ENCODE measurements at regions not wholly inside any gene's neighbourhood (a gene's known extent, or its start where the extent isn't known, plus 50 kb on each side); places are given as distances from the start of the nearest gene placed in this dataset.

DNA sequence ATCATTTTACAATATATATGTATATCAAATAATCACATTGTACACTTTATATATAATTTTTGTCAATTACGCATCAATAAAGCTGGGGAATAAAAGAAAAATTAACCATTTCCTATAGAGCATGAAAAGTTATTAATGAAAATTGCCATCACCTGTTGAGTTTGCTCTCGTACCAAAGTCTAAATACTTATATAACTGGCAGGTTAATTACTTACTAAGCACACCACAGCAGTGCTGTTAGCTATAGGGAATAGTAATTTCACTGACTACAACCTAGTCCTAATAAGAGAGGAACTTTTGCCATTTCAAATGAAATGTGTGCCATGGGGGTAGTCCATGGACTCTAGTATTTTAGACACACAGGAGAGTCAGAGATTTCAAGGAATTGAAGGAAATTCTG is 176.9 kb upstream of the COL1A2 start:
- H3K9me3 ChIP-seq: no peaks in the 10 kb centered on the region
- H3K27ac ChIP-seq: no peak overlapping the region
- no peak for TF ChIP-seq CTCF (IDR thresholded peaks at IDR 0.05)
- H3K4me3 ChIP-seq: no peak overlapping the region
- DNase-seq (ENCODE audit: low spot score in 2 of 2): no peak
- intact Hi-C loops (cut with DNase I): no loop called here
- H3K27me3 ChIP-seq: no peaks in the 10 kb centered on the region
- no peaks in the 10 kb centered on the region for H3K36me3 ChIP-seq
- H3K4me1 ChIP-seq: no peaks in the 10 kb centered on the region

GRCh38 chr7:94222516-94222915 is 172.2 kb upstream of the COL1A2 start:
- Histone ChIP-seq H3K9me3 (no peaks in the 10 kb centered on the region), H3K4me3 (no peak overlapping the region), H3K36me3 (no peaks in the 10 kb centered on the region), H3K27me3 (no peaks in the 10 kb centered on the region), H3K27ac (no peak overlapping the region), H3K4me1 (no peaks in the 10 kb centered on the region)
- no peak for TF ChIP-seq CTCF (IDR thresholded peaks at IDR 0.05)
- intact Hi-C loops (cut with DNase I): no loop called here
- no peak for DNase-seq (ENCODE audit: low spot score in 2 of 2)

DNA sequence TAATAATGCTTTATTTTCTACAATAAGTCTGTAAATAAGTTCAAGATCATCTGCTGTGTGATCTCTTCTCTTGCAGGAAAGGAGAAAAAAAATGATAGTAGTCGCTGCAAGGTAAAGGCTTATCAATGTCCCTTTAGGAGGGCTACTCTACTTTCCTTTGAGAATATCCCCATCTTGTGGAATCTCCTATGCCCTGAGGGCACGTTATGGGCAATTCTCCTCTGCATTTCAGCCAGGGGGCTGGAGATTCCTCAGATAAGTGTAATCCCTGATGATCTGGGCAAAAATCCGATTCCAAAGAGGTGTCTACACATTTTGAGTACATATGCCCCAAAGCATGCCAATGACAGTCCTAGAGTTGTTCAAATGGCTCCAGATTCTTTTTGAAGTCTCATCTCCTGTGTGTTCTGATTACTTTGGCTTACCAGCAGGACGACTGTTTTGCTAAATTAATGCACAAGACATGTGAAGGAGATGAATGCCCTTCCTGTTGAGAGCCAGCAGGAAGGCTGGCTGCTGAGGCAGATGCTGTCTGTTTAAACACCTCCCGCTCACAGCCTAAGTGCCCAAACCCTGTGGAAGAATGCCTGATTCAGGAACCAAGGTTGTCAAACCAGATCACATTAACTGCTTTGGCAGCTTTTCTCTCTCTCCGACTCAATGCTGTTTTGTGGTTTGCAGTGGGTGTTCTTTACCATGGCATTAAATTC is 171.2 kb upstream of the COL1A2 start:
- peak in 2 of 3 experiments; percentile 14 to 29 for TF ChIP-seq CTCF (IDR thresholded peaks at IDR 0.05)
- intact Hi-C loops (cut with DNase I): no loop called here

GRCh38 chr7:94228223-94228622 is 166.5 kb upstream of the COL1A2 start:
- H3K27ac ChIP-seq: no peak overlapping the region
- no peak for DNase-seq (ENCODE audit: low spot score in 2 of 2)
- no peaks in the 10 kb centered on the region for H3K27me3 ChIP-seq
- intact Hi-C loops (cut with DNase I): no loop called here
- TF ChIP-seq CTCF (IDR thresholded peaks at IDR 0.05): no peak
- no peaks in the 10 kb centered on the region for H3K36me3 ChIP-seq
- H3K4me1 ChIP-seq: no peaks in the 10 kb centered on the region
- no peaks in the 10 kb centered on the region for H3K9me3 ChIP-seq
- H3K4me3 ChIP-seq: no peak overlapping the region

More for the DNA sequence above, 171.2 kb upstream of the COL1A2 start:
- Histone ChIP-seq H3K27ac (no peak overlapping the region), H3K27me3 (no peaks in the 10 kb centered on the region), H3K9me3 (no peaks in the 10 kb centered on the region), H3K4me3 (no peak overlapping the region), H3K36me3 (no peaks in the 10 kb centered on the region), H3K4me1 (no peaks in the 10 kb centered on the region)
- DNase-seq (ENCODE audit: low spot score in 2 of 2): no peak

DNA sequence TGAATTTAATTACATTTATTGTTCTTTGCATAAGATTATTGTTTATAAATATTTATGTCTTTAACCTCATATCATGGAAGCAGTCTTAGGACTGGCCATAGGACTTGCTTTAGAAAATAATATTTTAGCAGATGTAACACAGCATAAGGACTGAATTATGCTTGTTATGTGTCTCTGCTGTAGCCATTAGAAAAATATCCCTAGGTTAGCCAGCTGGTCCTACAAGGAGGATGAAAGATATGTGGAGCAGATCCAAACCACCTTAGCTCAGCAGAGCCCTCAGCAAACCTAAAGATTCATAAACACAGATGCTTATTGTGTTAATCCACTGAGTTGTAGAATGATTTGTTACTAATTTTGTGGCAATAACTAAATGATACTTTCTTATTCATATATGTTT is 166.0 kb upstream of the COL1A2 start:
- intact Hi-C loops (cut with DNase I): no loop called here
- DNase-seq (ENCODE audit: low spot score in 2 of 2): no peak
- no peaks in the 10 kb centered on the region for H3K36me3 ChIP-seq
- no peak overlapping the region for H3K27ac ChIP-seq
- H3K4me1 ChIP-seq: no peaks in the 10 kb centered on the region
- no peaks in the 10 kb centered on the region for H3K27me3 ChIP-seq
- TF ChIP-seq CTCF (IDR thresholded peaks at IDR 0.05): no peak
- no peaks in the 10 kb centered on the region for H3K9me3 ChIP-seq
- no peak overlapping the region for H3K4me3 ChIP-seq

DNA sequence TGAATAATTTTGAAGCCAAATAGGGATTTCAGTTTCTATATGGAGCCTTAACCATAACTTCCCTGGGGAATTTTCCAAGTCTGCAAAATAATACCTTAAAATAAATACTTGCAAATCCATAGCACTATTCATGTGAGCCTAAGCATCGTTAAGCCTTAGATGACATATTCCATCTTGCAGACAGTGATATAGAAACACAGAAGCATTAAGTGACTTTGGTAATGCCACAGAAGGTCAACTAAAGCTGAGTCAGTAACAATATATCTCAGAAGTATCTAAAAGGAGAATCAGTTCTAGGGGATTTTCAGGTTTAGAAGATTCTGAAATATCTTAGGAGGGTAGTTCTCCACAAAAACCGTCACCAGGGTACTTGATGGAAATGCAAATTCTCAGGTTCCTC is 163.4 kb upstream of the COL1A2 start:
- no peak overlapping the region for H3K27ac ChIP-seq
- no peak for DNase-seq (ENCODE audit: low spot score in 2 of 2)
- H3K4me1 ChIP-seq: no peaks in the 10 kb centered on the region
- intact Hi-C loops (cut with DNase I): no loop called here
- no peak for TF ChIP-seq CTCF (IDR thresholded peaks at IDR 0.05)
- H3K27me3 ChIP-seq: no peaks in the 10 kb centered on the region
- H3K4me3 ChIP-seq: no peak overlapping the region
- H3K9me3 ChIP-seq: no peaks in the 10 kb centered on the region
- no peaks in the 10 kb centered on the region for H3K36me3 ChIP-seq

Measured in ascending aorta (tissue), 2 donors.